PC-3 (cell line): ENCODE measurements at regions not wholly inside any gene's neighbourhood (a gene's known extent, or its start where the extent isn't known, plus 50 kb on each side); places are given as distances from the start of the nearest gene placed in this dataset.

Experiments used
- CTCF ChIP-seq: fragments of 300-600 bp; sonication (generic); conservative IDR thresholded peaks from 2 replicates; pipeline ENCODE4 v1.5.1; 2017; ENCODE audit warnings: antibody characterized with exemption, low read depth, mild to moderate bottlenecking, low read length
- EZH2 ChIP-seq: fragments of 300-600 bp; sonication (generic); IDR thresholded peaks from one replicate; pipeline ENCODE4 v1.6.1; 2017; ENCODE audit warnings: antibody characterized with exemption, mild to moderate bottlenecking, low read length; ENCODE audit not compliant: unreplicated experiment
- EZH2phosphoT487 ChIP-seq: fragments of 300-600 bp; sonication (generic); IDR thresholded peaks from 2 replicates; pipeline ENCODE4 v1.6.1; 2018; ENCODE audit warnings: mild to moderate bottlenecking, antibody characterized with exemption, low read length, borderline replicate concordance

- TF ChIP-seq CTCF (peak; percentile 64), EZH2 (no peak), EZH2phosphoT487 (no peak)
Observed at GRCh38 chr13:76016799-76017400, 380.8 kb downstream of the LMO7 start.
